Breast epithelium (tissue), 3 donors: ENCODE measurements at regions not wholly inside any gene's neighbourhood (a gene's known extent, or its start where the extent isn't known, plus 50 kb on each side); places are given as distances from the start of the nearest gene placed in this dataset.

Experiments used
- CTCF ChIP-seq, 3 donors: fragments of 450-650 bp; IDR thresholded peaks; one replicate each; pipeline ENCODE4 v1.5.1; 2016 to 2017; ENCODE audit warnings: antibody characterized with exemption in 3 of 3, mild to moderate bottlenecking in 3 of 3, moderate library complexity in 3 of 3
- POLR2A ChIP-seq: fragments of 450-650 bp; IDR thresholded peaks from one replicate; pipeline ENCODE4 v1.6.1; 2016; ENCODE audit warnings: antibody characterized with exemption, mild to moderate bottlenecking, moderate library complexity
- POLR2AphosphoS5 ChIP-seq, 3 donors: sonication (generic); formaldehyde crosslinking; IDR thresholded peaks; one replicate each; pipeline ENCODE4 v1.6.1; 2017; ENCODE audit warnings: antibody characterized with exemption in 3 of 3

- TF ChIP-seq CTCF (IDR thresholded peaks at IDR 0.05) (no peak), POLR2AphosphoS5 (IDR thresholded peaks at IDR 0.05) (no peak), POLR2A (no peak)
These were observed 337.7 kb upstream of the KLF4 start for GRCh38 chr9:107827304-107827703.
